ENCODE measurements at regions not wholly inside any gene's neighbourhood (a gene's known extent, or its start where the extent isn't known, plus 50 kb on each side); places are given as distances from the start of the nearest gene placed in this dataset.

GRCh38 chr20:58103961-58104360, 124.5 kb downstream of the ANKRD60 start:
- Histone ChIP-seq H3K4me3 (ENCODE audit: low read length in 2 of 2) (no peak overlapping the region), H3K27ac (ENCODE audit: low read depth in 1 of 2, low read length in 1 of 2) (no peak overlapping the region), H3K4me1 (ENCODE audit: control insufficient read depth in 2 of 2, insufficient read depth in 2 of 2, low read length in 2 of 2) (no peaks in the 10 kb centered on the region), H3K27me3 (ENCODE audit: control insufficient read depth in 2 of 2, insufficient read depth in 1 of 2, low read length in 1 of 2) (no peaks in the 10 kb centered on the region), H3K36me3 (ENCODE audit: control insufficient read depth in 2 of 2, insufficient read depth in 2 of 2, low read length in 1 of 2) (no peaks in the 10 kb centered on the region), H3K9me3 (ENCODE audit: control insufficient read depth in 2 of 2, insufficient read depth in 1 of 2, low read length in 1 of 2) (no peaks in the 10 kb centered on the region)
- no peak for DNase-seq (ENCODE audit: low read depth in 6 of 9, low spot score in 9 of 9)
- WGBS: 93% methylated on average over 8 of the region's 8 CpGs

GRCh38 chr20:58103517-58103904, 124.9 kb downstream of the ANKRD60 start:
- H3K27me3 ChIP-seq (ENCODE audit: control insufficient read depth in 2 of 2, insufficient read depth in 1 of 2, low read length in 1 of 2): no peaks in the 10 kb centered on the region
- H3K4me3 ChIP-seq (ENCODE audit: low read length in 2 of 2): no peak overlapping the region
- H3K9me3 ChIP-seq (ENCODE audit: control insufficient read depth in 2 of 2, insufficient read depth in 1 of 2, low read length in 1 of 2): no peaks in the 10 kb centered on the region
- DNase-seq (ENCODE audit: low read depth in 6 of 9, low spot score in 9 of 9): no peak
- H3K36me3 ChIP-seq (ENCODE audit: control insufficient read depth in 2 of 2, insufficient read depth in 2 of 2, low read length in 1 of 2): no peaks in the 10 kb centered on the region
- 97% methylated on average over 6 of the region's 6 CpGs for WGBS
- H3K4me1 ChIP-seq (ENCODE audit: control insufficient read depth in 2 of 2, insufficient read depth in 2 of 2, low read length in 2 of 2): no peaks in the 10 kb centered on the region
- no peak overlapping the region for H3K27ac ChIP-seq (ENCODE audit: low read depth in 1 of 2, low read length in 1 of 2)

GRCh38 chr20:58102744-58103516, 125.5 kb downstream of the ANKRD60 start:
- no peaks in the 10 kb centered on the region for H3K9me3 ChIP-seq (ENCODE audit: control insufficient read depth in 2 of 2, insufficient read depth in 1 of 2, low read length in 1 of 2)
- WGBS: 78% methylated on average over 7 of the region's 7 CpGs
- H3K4me1 ChIP-seq (ENCODE audit: control insufficient read depth in 2 of 2, insufficient read depth in 2 of 2, low read length in 2 of 2): no peaks in the 10 kb centered on the region
- no peak overlapping the region for H3K4me3 ChIP-seq (ENCODE audit: low read length in 2 of 2)
- no peaks in the 10 kb centered on the region for H3K27me3 ChIP-seq (ENCODE audit: control insufficient read depth in 2 of 2, insufficient read depth in 1 of 2, low read length in 1 of 2)
- DNase-seq (ENCODE audit: low read depth in 6 of 9, low spot score in 9 of 9): no peak
- H3K36me3 ChIP-seq (ENCODE audit: control insufficient read depth in 2 of 2, insufficient read depth in 2 of 2, low read length in 1 of 2): no peaks in the 10 kb centered on the region
- no peak overlapping the region for H3K27ac ChIP-seq (ENCODE audit: low read depth in 1 of 2, low read length in 1 of 2)

GRCh38 chr20:58102261-58102660, 126.2 kb downstream of the ANKRD60 start:
- no peak overlapping the region for H3K27ac ChIP-seq (ENCODE audit: low read depth in 1 of 2, low read length in 1 of 2)
- H3K4me1 ChIP-seq (ENCODE audit: control insufficient read depth in 2 of 2, insufficient read depth in 2 of 2, low read length in 2 of 2): no peaks in the 10 kb centered on the region
- H3K9me3 ChIP-seq (ENCODE audit: control insufficient read depth in 2 of 2, insufficient read depth in 1 of 2, low read length in 1 of 2): no peaks in the 10 kb centered on the region
- H3K36me3 ChIP-seq (ENCODE audit: control insufficient read depth in 2 of 2, insufficient read depth in 2 of 2, low read length in 1 of 2): no peaks in the 10 kb centered on the region
- no peaks in the 10 kb centered on the region for H3K27me3 ChIP-seq (ENCODE audit: control insufficient read depth in 2 of 2, insufficient read depth in 1 of 2, low read length in 1 of 2)
- no peak overlapping the region for H3K4me3 ChIP-seq (ENCODE audit: low read length in 2 of 2)
- 97% methylated on average over 4 of the region's 4 CpGs for WGBS
- no peak for DNase-seq (ENCODE audit: low read depth in 6 of 9, low spot score in 9 of 9)

- Histone ChIP-seq H3K27me3 (ENCODE audit: control insufficient read depth in 2 of 2, insufficient read depth in 1 of 2, low read length in 1 of 2) (no peaks in the 10 kb centered on the region), H3K4me1 (ENCODE audit: control insufficient read depth in 2 of 2, insufficient read depth in 2 of 2, low read length in 2 of 2) (no peaks in the 10 kb centered on the region), H3K27ac (ENCODE audit: low read depth in 1 of 2, low read length in 1 of 2) (no peak overlapping the region), H3K9me3 (ENCODE audit: control insufficient read depth in 2 of 2, insufficient read depth in 1 of 2, low read length in 1 of 2) (no peaks in the 10 kb centered on the region), H3K4me3 (ENCODE audit: low read length in 2 of 2) (no peak overlapping the region), H3K36me3 (ENCODE audit: control insufficient read depth in 2 of 2, insufficient read depth in 2 of 2, low read length in 1 of 2) (no peaks in the 10 kb centered on the region)
- no peak for DNase-seq (ENCODE audit: low read depth in 6 of 9, low spot score in 9 of 9)
- WGBS: 96% methylated on average over 7 of the region's 7 CpGs
Observed at GRCh38 chr20:58100731-58101356, 127.6 kb downstream of the ANKRD60 start.

GRCh38 chr20:58099956-58100730, 128.3 kb downstream of the ANKRD60 start:
- Histone ChIP-seq H3K4me1 (ENCODE audit: control insufficient read depth in 2 of 2, insufficient read depth in 2 of 2, low read length in 2 of 2) (no peaks in the 10 kb centered on the region), H3K4me3 (ENCODE audit: low read length in 2 of 2) (no peak overlapping the region), H3K27ac (ENCODE audit: low read depth in 1 of 2, low read length in 1 of 2) (no peak overlapping the region), H3K27me3 (ENCODE audit: control insufficient read depth in 2 of 2, insufficient read depth in 1 of 2, low read length in 1 of 2) (no peaks in the 10 kb centered on the region), H3K9me3 (ENCODE audit: control insufficient read depth in 2 of 2, insufficient read depth in 1 of 2, low read length in 1 of 2) (no peaks in the 10 kb centered on the region), H3K36me3 (ENCODE audit: control insufficient read depth in 2 of 2, insufficient read depth in 2 of 2, low read length in 1 of 2) (no peaks in the 10 kb centered on the region)
- no peak for DNase-seq (ENCODE audit: low read depth in 6 of 9, low spot score in 9 of 9)
- 87% methylated on average over 9 of the region's 9 CpGs for WGBS

- Histone ChIP-seq H3K9me3 (ENCODE audit: control insufficient read depth in 2 of 2, insufficient read depth in 1 of 2, low read length in 1 of 2) (no peaks in the 10 kb centered on the region), H3K4me3 (ENCODE audit: low read length in 2 of 2) (no peak overlapping the region), H3K4me1 (ENCODE audit: control insufficient read depth in 2 of 2, insufficient read depth in 2 of 2, low read length in 2 of 2) (no peaks in the 10 kb centered on the region), H3K36me3 (ENCODE audit: control insufficient read depth in 2 of 2, insufficient read depth in 2 of 2, low read length in 1 of 2) (no peaks in the 10 kb centered on the region), H3K27ac (ENCODE audit: low read depth in 1 of 2, low read length in 1 of 2) (no peak overlapping the region), H3K27me3 (ENCODE audit: control insufficient read depth in 2 of 2, insufficient read depth in 1 of 2, low read length in 1 of 2) (no peaks in the 10 kb centered on the region)
- 90% methylated on average over 16 of the region's 16 CpGs for WGBS
- no peak for DNase-seq (ENCODE audit: low read depth in 6 of 9, low spot score in 9 of 9)
Observed at GRCh38 chr20:58099291-58099935, 129.0 kb downstream of the ANKRD60 start.

- 89% methylated on average over 4 of the region's 4 CpGs for WGBS
- Histone ChIP-seq H3K36me3 (ENCODE audit: control insufficient read depth in 2 of 2, insufficient read depth in 2 of 2, low read length in 1 of 2) (no peaks in the 10 kb centered on the region), H3K27ac (ENCODE audit: low read depth in 1 of 2, low read length in 1 of 2) (no peak overlapping the region), H3K9me3 (ENCODE audit: control insufficient read depth in 2 of 2, insufficient read depth in 1 of 2, low read length in 1 of 2) (no peaks in the 10 kb centered on the region), H3K27me3 (ENCODE audit: control insufficient read depth in 2 of 2, insufficient read depth in 1 of 2, low read length in 1 of 2) (no peaks in the 10 kb centered on the region), H3K4me3 (ENCODE audit: low read length in 2 of 2) (no peak overlapping the region), H3K4me1 (ENCODE audit: control insufficient read depth in 2 of 2, insufficient read depth in 2 of 2, low read length in 2 of 2) (no peaks in the 10 kb centered on the region)
- no peak for DNase-seq (ENCODE audit: low read depth in 6 of 9, low spot score in 9 of 9)
Observed at GRCh38 chr20:58098571-58098970, 129.9 kb downstream of the ANKRD60 start.

- Histone ChIP-seq H3K9me3 (ENCODE audit: control insufficient read depth in 2 of 2, insufficient read depth in 1 of 2, low read length in 1 of 2) (no peaks in the 10 kb centered on the region), H3K36me3 (ENCODE audit: control insufficient read depth in 2 of 2, insufficient read depth in 2 of 2, low read length in 1 of 2) (no peaks in the 10 kb centered on the region), H3K4me3 (ENCODE audit: low read length in 2 of 2) (no peak overlapping the region), H3K27ac (ENCODE audit: low read depth in 1 of 2, low read length in 1 of 2) (no peak overlapping the region), H3K27me3 (ENCODE audit: control insufficient read depth in 2 of 2, insufficient read depth in 1 of 2, low read length in 1 of 2) (no peaks in the 10 kb centered on the region), H3K4me1 (ENCODE audit: control insufficient read depth in 2 of 2, insufficient read depth in 2 of 2, low read length in 2 of 2) (no peaks in the 10 kb centered on the region)
- no peak for DNase-seq (ENCODE audit: low read depth in 6 of 9, low spot score in 9 of 9)
- 94% methylated on average over 7 of the region's 7 CpGs for WGBS
Observed at GRCh38 chr20:58097943-58098342, 130.5 kb downstream of the ANKRD60 start.

All from thymus (tissue), 11 donors.